GM23338 (cell line): ENCODE measurements at regions not wholly inside any gene's neighbourhood (a gene's known extent, or its start where the extent isn't known, plus 50 kb on each side); places are given as distances from the start of the nearest gene placed in this dataset.

Experiments used
- ATAC-seq: fragments of 200-7000 bp; cut with Tn5 transposase; 3 replicates; pipeline ENCODE4 v1.9.1; 2020
- DNase-seq: peaks from one replicate; pipeline ENCODE4 v3.0.0-alpha.2; 2015; ENCODE audit warnings: low spot score
- H2AFZ ChIP-seq: fragments of 200-600 bp; sonication (generic); 2 replicates; pipeline ENCODE4 v1.8.0; 2016; ENCODE audit warnings: antibody characterized with exemption, mild to moderate bottlenecking, moderate library complexity
- H3F3A ChIP-seq: fragments of 200-600 bp; sonication (generic); replicated peaks from 2 replicates; pipeline ENCODE4 v1.8.0; 2017; ENCODE audit warnings: antibody characterized with exemption, mixed run types, low read depth
- H3K27ac ChIP-seq: fragments of 200-600 bp; sonication (generic); 2 replicates; pipeline ENCODE4 v1.6.1; 2016; ENCODE audit warnings: low read depth
- H3K27me3 ChIP-seq: fragments of 200-600 bp; sonication (generic); 2 replicates; pipeline ENCODE4 v1.8.0; 2016; ENCODE audit warnings: mild to moderate bottlenecking, mixed run types, moderate library complexity; ENCODE audit not compliant: insufficient read depth
- H3K36me3 ChIP-seq: fragments of 200-600 bp; sonication (generic); 2 replicates; pipeline ENCODE4 v1.8.0; 2016; ENCODE audit warnings: mild to moderate bottlenecking; ENCODE audit not compliant: insufficient read depth
- H3K4me1 ChIP-seq: fragments of 200-600 bp; sonication (generic); 2 replicates; pipeline ENCODE4 v1.8.0; 2016; ENCODE audit warnings: mild to moderate bottlenecking, moderate library complexity; ENCODE audit not compliant: insufficient read depth
- H3K4me2 ChIP-seq: fragments of 200-600 bp; sonication (generic); 2 replicates; pipeline ENCODE4 v1.7.1; 2017; ENCODE audit warnings: mixed run types
- H3K4me3 ChIP-seq: fragments of 200-600 bp; sonication (generic); 2 replicates; pipeline ENCODE4 v1.6.1; 2016; ENCODE audit warnings: mixed run types
- H3K79me2 ChIP-seq: fragments of 200-600 bp; sonication (generic); replicated peaks from 2 replicates; pipeline ENCODE4 v1.8.0; 2017; ENCODE audit warnings: mild to moderate bottlenecking; ENCODE audit not compliant: insufficient read depth
- H3K9me2 ChIP-seq: fragments of 200-600 bp; sonication (generic); 2 replicates; pipeline ENCODE4 v1.8.0; 2017; ENCODE audit not compliant: insufficient read depth
- H4K20me1 ChIP-seq: fragments of 200-600 bp; sonication (generic); replicated peaks from 2 replicates; pipeline ENCODE4 v1.8.0; 2017; ENCODE audit warnings: mild to moderate bottlenecking; ENCODE audit not compliant: insufficient read depth
- H3K27ac Mint-ChIP-seq: 2 replicates; pipeline ENCODE4 v1.8.0; 2020; ENCODE audit warnings: inconsistent platforms, mild to moderate bottlenecking, moderate library complexity, mixed read lengths
- H3K27me3 Mint-ChIP-seq: 3 replicates; pipeline ENCODE4 v1.8.0; 2022; ENCODE audit warnings: low read depth, mild to moderate bottlenecking, moderate library complexity, mixed read lengths, inconsistent platforms; ENCODE audit not compliant: insufficient read depth, poor library complexity
- H3K36me3 Mint-ChIP-seq: 3 replicates; pipeline ENCODE4 v1.8.0; 2021; ENCODE audit warnings: low read depth, mild to moderate bottlenecking, inconsistent platforms, moderate library complexity, mixed read lengths
- H3K4me1 Mint-ChIP-seq: 3 replicates; pipeline ENCODE4 v1.8.0; 2020; ENCODE audit warnings: mild to moderate bottlenecking, inconsistent platforms, mixed read lengths
- H3K4me3 Mint-ChIP-seq: 3 replicates; pipeline ENCODE4 v1.8.0; 2021; ENCODE audit warnings: moderate library complexity, mild to moderate bottlenecking, inconsistent platforms, mixed read lengths
- H3K9me3 Mint-ChIP-seq: 3 replicates; pipeline ENCODE4 v1.8.0; 2020; ENCODE audit warnings: moderate library complexity, mild to moderate bottlenecking, inconsistent platforms, mixed read lengths
- CTCF ChIP-seq, 2 experiments: fragments of 200-600 bp in 1 of 2; sonication (generic) in 1 of 2; conservative IDR thresholded peaks; 2 replicates each; pipeline versions ENCODE4 v1.5.1 to v1.6.1; 2016 to 2017; ENCODE audit warnings: antibody characterized with exemption in 2 of 2, low read depth in 2 of 2, mild to moderate bottlenecking in 2 of 2, moderate library complexity in 1 of 2
- ETS1 ChIP-seq: IDR thresholded peaks from 2 replicates; pipeline ENCODE4 v1.6.1; 2016; ENCODE audit warnings: antibody characterized with exemption
- ZNF114 ChIP-seq: fragments of 250-450 bp; sonication (Bioruptor Pico); IDR thresholded peaks from 2 replicates; pipeline ENCODE4 v1.5.0; 2020; ENCODE audit warnings: mild to moderate bottlenecking, moderate library complexity
- ZNF331 ChIP-seq: fragments of 250-450 bp; sonication (Bioruptor Pico); IDR thresholded peaks from 2 replicates; pipeline ENCODE4 v1.5.0; 2020; ENCODE audit warnings: low read depth, mild to moderate bottlenecking, moderate library complexity
- ZNF462 ChIP-seq: fragments of 250-450 bp; sonication (Bioruptor Pico); IDR thresholded peaks from 2 replicates; pipeline ENCODE4 v1.5.0; 2020; ENCODE audit warnings: mild to moderate bottlenecking, moderate library complexity

GRCh38 chr13:20336761-20337160, 104.6 kb upstream of the GJB6 start (continued):
- TF ChIP-seq CTCF (conservative IDR thresholded peaks at IDR 0.05; ENCODE audit: low read depth in 2 of 2) (no peak), ZNF114 (CRISPR knock-in tag) (no peak), ZNF462 (CRISPR knock-in tag) (no peak), ZNF331 (CRISPR knock-in tag) (no peak)

GRCh38 chr13:20334309-20334708, 102.2 kb upstream of the GJB6 start:
- H3K4me2 ChIP-seq, result no peak overlapping the region
- no peaks in the 10 kb centered on the region; the same call in 1 of the 2 replicates for H4K20me1 ChIP-seq
- H3K36me3 ChIP-seq, result no peaks in the 10 kb centered on the region
- no peaks in the 10 kb centered on the region for H3K27me3 ChIP-seq
- no peaks in the 10 kb centered on the region for H3K79me2 ChIP-seq
- H3K4me1 ChIP-seq, result peaks cover 9% of the 10 kb centered on the region
- Mint-ChIP-seq H3K27me3 (peaks cover 3% of the 10 kb centered on the region), H3K4me3 (no peak overlapping the region), H3K9me3 (no peaks in the 10 kb centered on the region), H3K27ac (no peak overlapping the region), H3K36me3 (no peaks in the 10 kb centered on the region; the same call in 2 of the 3 replicates), H3K4me1 (peaks cover 11% of the 10 kb centered on the region)
- 0 out of 2 replicates have a peak overlapping the region, but pooled peaks have one; percentile 16 for H2AFZ ChIP-seq
- DNase-seq (no peak), ATAC-seq (no peak)
- H3K9me2 ChIP-seq, result no peaks in the 10 kb centered on the region
- H3F3A ChIP-seq, result no peaks in the 10 kb centered on the region
- no peak overlapping the region for H3K27ac ChIP-seq
- no peak overlapping the region for H3K4me3 ChIP-seq
- TF ChIP-seq ZNF462 (CRISPR knock-in tag), result no peak
- TF ChIP-seq ZNF114 (CRISPR knock-in tag), result no peak
- TF ChIP-seq ETS1, result no peak
